Stomach smooth muscle (tissue), 2 donors: ENCODE measurements at regions not wholly inside any gene's neighbourhood (a gene's known extent, or its start where the extent isn't known, plus 50 kb on each side); places are given as distances from the start of the nearest gene placed in this dataset.
"Not testable (repeated sequence)": the region's sequence is repeated elsewhere in the genome, so short reads cannot be mapped to it uniquely, and the experiment has no call there.

Experiments
- H3K27ac ChIP-seq: one replicate; pipeline ENCODE4 v1.7.0; 2013; ENCODE audit warnings: mild to moderate bottlenecking, low read length, inconsistent platforms
- H3K27me3 ChIP-seq, 2 donors: one replicate each; pipeline ENCODE4 v1.7.0; 2013; ENCODE audit warnings: low read length in 2 of 2; ENCODE audit not compliant: insufficient read depth in 2 of 2, control insufficient read depth in 1 of 2
- H3K36me3 ChIP-seq, 2 donors: one replicate each; pipeline ENCODE4 v1.7.0; 2013; ENCODE audit warnings: low read length in 2 of 2; ENCODE audit not compliant: control insufficient read depth in 2 of 2, insufficient read depth in 2 of 2
- H3K4me1 ChIP-seq: one replicate; pipeline ENCODE4 v1.7.0; 2013; ENCODE audit warnings: low read length; ENCODE audit not compliant: control insufficient read depth, insufficient read depth
- H3K4me3 ChIP-seq, 2 donors: one replicate each; pipeline ENCODE4 v1.7.0; 2013; ENCODE audit warnings: low read length in 2 of 2
- H3K9ac ChIP-seq, 2 donors: one replicate each; pipeline ENCODE4 v1.7.0; 2013; ENCODE audit warnings: low read length in 2 of 2, mild to moderate bottlenecking in 1 of 2
- H3K9me3 ChIP-seq, 2 donors: one replicate each; pipeline ENCODE4 v1.7.0; 2013; ENCODE audit warnings: low read length in 2 of 2; ENCODE audit not compliant: control insufficient read depth in 2 of 2
- donor health status: healthy.
- donor health status: Pancreatic carcinoma.

- H3K36me3 ChIP-seq, result no peaks in the 10 kb centered on the region
- no peak overlapping the region for H3K9ac ChIP-seq
- H3K9me3 ChIP-seq, result no peaks in the 10 kb centered on the region
- H3K4me1 ChIP-seq, result no peaks in the 10 kb centered on the region
- no peaks in the 10 kb centered on the region for H3K27me3 ChIP-seq
- no peak overlapping the region for H3K4me3 ChIP-seq
- no peak overlapping the region for H3K27ac ChIP-seq
These were observed 456.0 kb upstream of the ZEB2 start for GRCh38 chr2:144975881-144976280.

DNA sequence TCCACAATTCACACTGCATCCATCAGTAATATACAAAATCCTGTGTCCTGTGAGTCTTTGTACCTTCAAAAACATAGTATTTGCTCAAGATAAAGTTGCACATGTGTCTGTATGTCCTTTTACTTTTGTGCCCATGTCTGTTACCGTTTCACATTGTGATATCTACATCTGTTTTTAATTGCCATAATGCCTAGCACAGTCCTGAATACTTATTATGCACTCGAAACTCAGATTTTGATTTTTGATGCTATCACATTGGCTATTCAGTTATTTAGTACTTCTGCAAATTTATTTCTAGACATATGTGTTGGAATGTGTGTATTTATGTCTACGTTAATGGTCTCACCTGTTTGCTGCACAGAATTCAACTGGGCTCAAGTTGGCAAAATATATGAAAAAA lies 452.8 kb upstream of the ZEB2 start:
- Histone ChIP-seq H3K4me3 (no peak overlapping the region), H3K9me3 (peaks cover 1 to 4% of the 10 kb centered on the region in 2 donors), H3K4me1 (no peaks in the 10 kb centered on the region), H3K9ac (no peak overlapping the region), H3K27ac (no peak overlapping the region), H3K27me3 (no peaks in the 10 kb centered on the region), H3K36me3 (no peaks in the 10 kb centered on the region)

- no peaks in the 10 kb centered on the region for H3K4me1 ChIP-seq
- peaks cover 1 to 4% of the 10 kb centered on the region in 2 donors for H3K9me3 ChIP-seq
- H3K36me3 ChIP-seq, result no peaks in the 10 kb centered on the region
- no peaks in the 10 kb centered on the region for H3K27me3 ChIP-seq
- H3K9ac ChIP-seq, result no peak overlapping the region
- no peak overlapping the region for H3K27ac ChIP-seq
- H3K4me3 ChIP-seq, result no peak overlapping the region
These were observed 451.9 kb upstream of the ZEB2 start for GRCh38 chr2:144971786-144972335.

DNA sequence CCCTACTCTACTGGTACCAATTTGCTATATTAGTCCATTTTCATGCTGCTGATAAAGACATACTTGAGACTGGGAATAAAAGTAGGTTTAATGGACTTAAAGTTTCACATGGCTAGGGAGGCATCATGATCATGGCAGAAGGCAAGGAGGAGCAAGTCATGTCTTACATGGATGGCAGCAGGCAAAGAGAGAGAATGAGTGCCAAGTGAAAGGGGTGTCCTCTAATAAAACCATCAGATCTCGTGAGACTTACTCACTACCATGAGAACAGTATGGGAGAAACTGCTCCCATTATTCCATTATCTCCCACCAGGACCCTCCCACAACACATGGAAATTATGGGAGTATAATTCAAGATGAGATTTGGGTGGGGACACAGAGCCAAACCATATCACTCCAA lies 450.5 kb upstream of the ZEB2 start:
- not testable (repeated sequence) for H3K9ac ChIP-seq, H3K36me3 ChIP-seq, H3K27me3 ChIP-seq, H3K4me1 ChIP-seq, H3K27ac ChIP-seq, H3K4me3 ChIP-seq, H3K9me3 ChIP-seq

DNA sequence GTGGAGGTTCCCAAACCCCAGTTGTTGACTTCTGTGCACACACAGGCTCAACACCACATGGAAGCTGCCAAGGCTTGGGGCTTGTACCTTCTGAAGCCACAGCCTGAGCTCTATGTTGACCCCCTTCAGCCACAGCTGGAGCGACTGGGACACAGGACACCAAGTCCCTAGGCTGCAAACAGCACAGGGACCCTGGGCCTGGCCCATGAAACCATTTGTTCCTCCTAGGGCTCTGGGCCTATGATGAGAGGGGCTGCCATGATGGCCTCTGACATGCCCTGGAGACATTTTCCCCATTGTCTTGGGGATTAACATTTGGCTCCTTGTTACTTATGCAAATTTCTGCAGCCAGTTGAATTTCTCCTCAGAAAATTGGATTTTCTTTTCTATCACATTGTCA lies 449.6 kb upstream of the ZEB2 start:
- not testable (repeated sequence) for H3K27me3 ChIP-seq, H3K27ac ChIP-seq, H3K4me1 ChIP-seq, H3K9me3 ChIP-seq, H3K36me3 ChIP-seq, H3K4me3 ChIP-seq, H3K9ac ChIP-seq

GRCh38 chr2:144967961-144968360 lies 448.0 kb upstream of the ZEB2 start:
- peaks cover 1 to 4% of the 10 kb centered on the region in 2 donors for H3K9me3 ChIP-seq
- H3K4me1 ChIP-seq, result no peaks in the 10 kb centered on the region
- H3K27ac ChIP-seq, result no peak overlapping the region
- no peaks in the 10 kb centered on the region for H3K36me3 ChIP-seq
- H3K27me3 ChIP-seq, result no peaks in the 10 kb centered on the region
- H3K9ac ChIP-seq, result no peak overlapping the region
- H3K4me3 ChIP-seq, result no peak overlapping the region

DNA sequence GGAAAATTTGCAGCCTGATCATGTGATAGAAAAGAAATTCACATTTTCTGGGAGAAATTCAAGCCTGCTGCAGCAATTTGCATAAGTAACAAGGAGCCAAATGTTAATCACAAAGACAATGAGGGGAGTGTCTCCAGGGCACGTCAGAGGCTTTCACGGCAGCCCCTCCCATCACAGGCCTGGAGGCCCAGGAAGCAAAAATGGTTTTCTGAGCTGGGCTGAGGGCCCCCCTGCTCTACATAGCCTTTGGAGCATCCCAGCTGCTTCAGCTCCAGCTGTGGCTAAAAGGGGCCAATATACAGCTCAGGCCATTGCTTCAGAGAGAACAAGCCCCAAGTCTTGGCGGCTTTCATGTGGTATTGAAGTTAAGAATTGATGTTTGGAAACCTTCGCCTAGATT lies 445.3 kb upstream of the ZEB2 start:
- Histone ChIP-seq H3K4me3 (no peak overlapping the region), H3K27ac (no peak overlapping the region), H3K27me3 (no peaks in the 10 kb centered on the region), H3K9me3 (peaks cover 0 to 4% of the 10 kb centered on the region in 2 donors), H3K9ac (no peak overlapping the region), H3K4me1 (no peaks in the 10 kb centered on the region), H3K36me3 (no peaks in the 10 kb centered on the region)

- no peaks in the 10 kb centered on the region for H3K27me3 ChIP-seq
- no peak overlapping the region for H3K4me3 ChIP-seq
- H3K4me1 ChIP-seq, result no peaks in the 10 kb centered on the region
- H3K36me3 ChIP-seq, result no peaks in the 10 kb centered on the region
- H3K9ac ChIP-seq, result no peak overlapping the region
- H3K27ac ChIP-seq, result no peak overlapping the region
- H3K9me3 ChIP-seq, result no peaks in the 10 kb centered on the region
These were observed 443.1 kb upstream of the ZEB2 start for GRCh38 chr2:144963031-144963430.

GRCh38 chr2:144959416-144959815 lies 439.5 kb upstream of the ZEB2 start:
- Histone ChIP-seq H3K9ac (no peak overlapping the region), H3K27ac (no peak overlapping the region), H3K4me3 (no peak overlapping the region), H3K4me1 (no peaks in the 10 kb centered on the region), H3K36me3 (no peaks in the 10 kb centered on the region), H3K9me3 (no peaks in the 10 kb centered on the region), H3K27me3 (no peaks in the 10 kb centered on the region)

- Histone ChIP-seq H3K4me3 (no peak overlapping the region), H3K9me3 (no peaks in the 10 kb centered on the region), H3K27ac (no peak overlapping the region), H3K27me3 (no peaks in the 10 kb centered on the region), H3K4me1 (no peaks in the 10 kb centered on the region), H3K9ac (no peak overlapping the region), H3K36me3 (no peaks in the 10 kb centered on the region)
These were observed 431.1 kb upstream of the ZEB2 start for GRCh38 chr2:144950899-144951560.

DNA sequence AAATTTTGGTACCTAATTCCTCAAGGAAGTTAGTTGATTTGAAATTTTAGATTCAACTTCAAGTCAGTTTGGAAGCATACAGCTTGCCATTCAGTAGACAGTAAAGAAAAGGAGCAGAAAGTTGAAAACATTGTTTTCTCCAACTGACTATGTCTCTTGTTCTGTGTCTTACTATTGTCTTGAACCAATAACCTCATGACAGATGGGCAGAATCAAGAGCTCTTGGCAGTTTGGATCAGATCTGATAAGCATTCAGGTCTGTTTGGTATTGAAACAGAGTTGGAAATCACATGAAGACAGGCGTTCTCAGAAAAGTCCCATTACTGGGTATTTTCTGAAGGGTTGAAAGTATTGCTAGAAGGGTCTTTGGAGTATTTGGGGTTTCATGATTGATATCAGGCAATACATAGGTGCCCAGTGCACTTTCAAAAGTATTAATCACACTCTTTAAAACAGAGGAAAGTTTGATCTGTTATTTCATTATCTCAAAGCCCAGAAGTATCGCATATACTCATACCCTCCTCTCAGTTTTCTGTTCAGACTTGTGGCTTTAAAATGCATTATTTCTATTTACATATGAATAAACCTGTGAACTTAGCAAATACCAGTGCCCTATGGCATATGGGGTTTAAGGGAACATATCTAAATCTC lies 428.4 kb upstream of the ZEB2 start:
- H3K4me1 ChIP-seq, result peaks cover under 1% of the 10 kb centered on the region
- H3K9ac ChIP-seq, result no peak overlapping the region
- no peak overlapping the region for H3K27ac ChIP-seq
- no peaks in the 10 kb centered on the region for H3K27me3 ChIP-seq
- no peak overlapping the region for H3K4me3 ChIP-seq
- H3K9me3 ChIP-seq, result no peaks in the 10 kb centered on the region
- H3K36me3 ChIP-seq, result no peaks in the 10 kb centered on the region
